Activated CD8-positive, alpha-beta memory T cell treated with anti-CD3 and anti-CD28 coated beads for 36 hours (primary cell): ENCODE measurements at regions not wholly inside any gene's neighbourhood (a gene's known extent, or its start where the extent isn't known, plus 50 kb on each side); places are given as distances from the start of the nearest gene placed in this dataset.

ENCODE experiments used
- CTCF ChIA-PET: fragments of 350-600 bp; sonication (Branson Sonifier 250); formaldehyde crosslinking; loops from one replicate; lab custom pipeline; 2021; ENCODE audit warnings: antibody characterized with exemption; lab: Charles Lee
- POLR2A ChIA-PET: fragments of 350-600 bp; sonication (Branson Sonifier 250); formaldehyde crosslinking; loops from one replicate; lab custom pipeline; 2021; ENCODE audit warnings: antibody characterized with exemption; lab: Charles Lee

GRCh38 chr21:28737674-28738419 lies 254.8 kb downstream of the LTN1 start:
- ChIA-PET CTCF (interaction anchor here (1.3 kb wide), 1 partner anchor 8 kb away, joined by 4 read pairs; no protein-coding TSS in a partner anchor), POLR2A (no interaction called here)

- ChIA-PET POLR2A (no interaction called here), CTCF (no interaction called here)
Measured at GRCh38 chr21:28734522-28735175, 258.0 kb downstream of the LTN1 start.

- ChIA-PET CTCF (no interaction called here), POLR2A (no interaction called here)
Measured at GRCh38 chr21:28731700-28732321, 260.9 kb downstream of the LTN1 start.

- CTCF ChIA-PET, result interaction anchor here (1.3 kb wide), 1 partner anchor 213 kb away, joined by 3 read pairs; no protein-coding TSS in a partner anchor
- POLR2A ChIA-PET, result interaction anchor here (0.7 kb wide), 1 partner anchor 1890 kb away, joined by 4 read pairs; no protein-coding TSS in a partner anchor
Measured at GRCh38 chr21:28729887-28730286, 262.8 kb downstream of the LTN1 start.

- POLR2A ChIA-PET, result no interaction called here
- CTCF ChIA-PET, result interaction anchor here (1.2 kb wide), 1 partner anchor 17 kb away, joined by 3 read pairs; no protein-coding TSS in a partner anchor
Measured at GRCh38 chr21:28727809-28728208, 264.9 kb downstream of the LTN1 start.

- ChIA-PET CTCF (no interaction called here), POLR2A (no interaction called here)
Measured at GRCh38 chr21:28725396-28725795, 267.3 kb downstream of the LTN1 start.

GRCh38 chr21:28723646-28724045 lies 269.0 kb downstream of the LTN1 start:
- POLR2A ChIA-PET, result no interaction called here
- CTCF ChIA-PET, result no interaction called here

- ChIA-PET POLR2A (no interaction called here), CTCF (no interaction called here)
Measured at GRCh38 chr21:28719723-28720122, 273.0 kb downstream of the LTN1 start.

GRCh38 chr21:28714777-28715464 lies 277.8 kb downstream of the LTN1 start:
- CTCF ChIA-PET, result interaction anchor here (0.9 kb wide), 1 partner anchor 31 kb away, joined by 3 read pairs; no protein-coding TSS in a partner anchor
- POLR2A ChIA-PET, result no interaction called here

- ChIA-PET CTCF (no interaction called here), POLR2A (no interaction called here)
Measured at GRCh38 chr21:28712411-28712810, 280.3 kb downstream of the LTN1 start.

GRCh38 chr21:28705616-28706015 lies 287.1 kb downstream of the LTN1 start:
- CTCF ChIA-PET, result no interaction called here
- POLR2A ChIA-PET, result no interaction called here

- POLR2A ChIA-PET, result no interaction called here
- CTCF ChIA-PET, result no interaction called here
Measured at GRCh38 chr21:28704746-28705145, 287.9 kb downstream of the LTN1 start.

- ChIA-PET POLR2A (no interaction called here), CTCF (no interaction called here)
Measured at GRCh38 chr21:28703861-28704260, 288.8 kb downstream of the LTN1 start.

- ChIA-PET CTCF (no interaction called here), POLR2A (no interaction called here)
Measured at GRCh38 chr21:28699596-28700259, 292.9 kb downstream of the LTN1 start.

- ChIA-PET CTCF (no interaction called here), POLR2A (no interaction called here)
Measured at GRCh38 chr21:28699186-28699585, 293.5 kb downstream of the LTN1 start.

GRCh38 chr21:28696844-28697410 lies 295.8 kb downstream of the LTN1 start:
- POLR2A ChIA-PET, result no interaction called here
- CTCF ChIA-PET, result interaction anchor here (0.7 kb wide), 1 partner anchor 1088 kb away, joined by 3 read pairs; no protein-coding TSS in a partner anchor

GRCh38 chr21:28693476-28693875 lies 299.2 kb downstream of the LTN1 start:
- POLR2A ChIA-PET, result no interaction called here
- CTCF ChIA-PET, result interaction anchor here (0.8 kb wide), 1 partner anchor 35 kb away, joined by 3 read pairs; no protein-coding TSS in a partner anchor

GRCh38 chr21:28690196-28690595 lies 302.5 kb downstream of the LTN1 start:
- ChIA-PET CTCF (no interaction called here), POLR2A (no interaction called here)

GRCh38 chr21:28688381-28688780 lies 304.3 kb downstream of the LTN1 start:
- POLR2A ChIA-PET, result no interaction called here
- CTCF ChIA-PET, result no interaction called here
